ENCODE measurements at regions not wholly inside any gene's neighbourhood (a gene's known extent, or its start where the extent isn't known, plus 50 kb on each side); places are given as distances from the start of the nearest gene placed in this dataset.
"Not testable (repeated sequence)": the region's sequence is repeated elsewhere in the genome, so short reads cannot be mapped to it uniquely, and the experiment has no call there.

DNA sequence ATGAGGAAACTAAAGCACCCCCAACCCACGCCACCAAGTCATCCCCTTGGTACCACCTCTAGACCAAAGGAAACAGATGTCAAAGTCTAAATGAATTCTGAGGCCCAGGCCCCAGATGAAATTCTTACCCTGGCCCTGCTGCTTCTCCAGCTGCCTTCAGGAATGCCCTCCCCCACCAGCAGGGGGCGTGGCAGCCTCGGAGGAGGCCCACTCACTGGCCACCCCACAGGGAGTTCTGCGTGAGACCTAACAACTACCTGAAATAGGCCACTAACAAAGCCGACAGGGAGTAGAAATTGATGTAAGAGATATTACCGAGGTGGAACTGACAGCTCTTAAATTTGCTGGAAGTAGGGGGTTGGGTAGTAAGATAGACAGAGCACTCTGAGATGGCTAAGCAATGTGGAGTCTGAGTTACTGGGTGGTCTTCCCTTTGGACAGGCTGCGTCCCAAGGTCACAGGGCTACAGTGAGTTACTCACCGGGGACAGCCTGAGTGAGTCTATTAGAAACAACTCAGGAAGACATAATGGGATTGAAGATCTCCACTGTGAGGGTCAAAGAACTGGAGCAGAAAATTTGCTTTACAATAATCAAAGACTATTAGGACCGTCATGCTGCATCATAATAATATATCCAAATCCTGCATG, 240.7 kb downstream of the SHOX2 start:
- ATAC-seq: no peak
- intact Hi-C loops (cut with DNase I): no loop called here
- no peak for DNase-seq

DNA sequence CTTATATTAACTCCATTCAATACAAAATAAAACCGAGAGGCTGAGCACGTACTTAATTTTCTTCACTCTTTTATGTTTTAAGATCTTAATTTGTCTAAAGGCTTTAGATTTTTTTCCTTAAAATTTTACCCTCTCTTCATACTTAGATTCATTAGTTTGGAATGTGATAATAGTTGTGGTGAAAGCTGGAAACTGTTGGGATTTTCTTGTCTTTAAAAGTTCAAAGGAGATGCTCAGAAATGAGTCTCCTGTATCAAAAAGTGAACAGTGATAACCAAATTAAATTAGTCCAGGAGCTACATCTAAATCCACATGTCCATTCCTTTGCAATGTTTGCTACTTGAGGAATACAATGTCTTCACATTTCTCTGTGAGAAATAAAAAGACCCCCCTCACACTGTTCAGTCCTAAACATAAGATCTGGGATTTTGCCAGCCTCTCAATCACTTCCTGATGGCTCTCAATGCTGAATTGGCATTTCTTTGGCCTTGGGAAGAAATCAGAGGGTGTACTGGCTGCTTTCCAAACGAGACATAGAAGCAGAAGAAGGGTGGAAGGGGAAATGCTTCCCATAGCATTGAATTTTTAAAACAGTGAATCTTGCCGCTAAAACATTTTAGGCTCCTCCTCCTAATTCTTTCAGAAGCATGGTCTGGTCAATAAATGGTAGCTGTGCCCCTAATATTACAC, 245.0 kb downstream of the SHOX2 start:
- DNase-seq (no peak), ATAC-seq (no peak)

DNA sequence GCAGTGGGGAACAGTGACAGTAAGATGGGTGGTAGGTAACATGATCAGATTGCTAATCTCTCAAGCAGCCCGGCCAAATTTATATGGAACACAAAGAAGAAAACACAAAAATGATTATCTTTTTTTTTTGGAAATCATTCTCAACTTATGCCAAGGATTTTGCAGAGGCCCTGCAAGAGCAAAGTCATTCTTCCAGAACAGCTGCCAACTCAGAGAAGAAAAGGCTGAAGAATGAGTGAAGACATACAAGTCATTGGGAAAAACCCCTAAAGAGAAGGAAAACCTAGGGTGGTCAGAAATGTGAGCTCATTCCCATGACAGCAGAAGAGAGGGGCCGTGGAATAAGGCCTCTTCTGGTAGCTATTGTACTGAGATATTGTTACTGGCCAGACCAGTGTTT, 246.7 kb downstream of the SHOX2 start:
- ATAC-seq (no peak), DNase-seq (no peak)
- intact Hi-C loops (cut with DNase I): no loop called here

More for the DNA sequence above, 245.0 kb downstream of the SHOX2 start:
- intact Hi-C loops (cut with DNase I): no loop called here

GRCh38 chr3:157858821-157859220, 247.4 kb downstream of the SHOX2 start:
- intact Hi-C loops (cut with DNase I): no loop called here
- no peak for DNase-seq
- ATAC-seq: no peak

DNA sequence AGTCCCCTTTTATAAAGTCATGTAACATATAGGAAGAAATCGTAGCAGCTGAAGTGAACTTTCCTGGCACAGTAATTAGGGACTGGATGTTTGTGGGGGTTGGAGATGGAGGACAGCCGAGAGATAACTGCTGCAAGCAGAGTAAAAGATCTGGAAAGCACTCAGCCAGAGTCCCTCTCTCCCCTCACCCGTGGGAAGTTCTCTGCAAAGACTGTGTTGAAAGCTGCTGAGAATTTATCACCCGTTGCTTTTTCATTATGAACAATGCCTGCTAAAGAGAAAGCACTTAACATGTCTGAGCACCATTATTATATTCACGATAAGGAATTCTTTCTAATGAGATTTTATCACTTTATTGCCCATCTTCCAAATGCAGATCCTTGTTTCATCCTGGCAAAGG, 248.8 kb downstream of the SHOX2 start:
- intact Hi-C loops (cut with DNase I): no loop called here
- ATAC-seq: peak in 1 of 2 donors; percentile 22

DNA sequence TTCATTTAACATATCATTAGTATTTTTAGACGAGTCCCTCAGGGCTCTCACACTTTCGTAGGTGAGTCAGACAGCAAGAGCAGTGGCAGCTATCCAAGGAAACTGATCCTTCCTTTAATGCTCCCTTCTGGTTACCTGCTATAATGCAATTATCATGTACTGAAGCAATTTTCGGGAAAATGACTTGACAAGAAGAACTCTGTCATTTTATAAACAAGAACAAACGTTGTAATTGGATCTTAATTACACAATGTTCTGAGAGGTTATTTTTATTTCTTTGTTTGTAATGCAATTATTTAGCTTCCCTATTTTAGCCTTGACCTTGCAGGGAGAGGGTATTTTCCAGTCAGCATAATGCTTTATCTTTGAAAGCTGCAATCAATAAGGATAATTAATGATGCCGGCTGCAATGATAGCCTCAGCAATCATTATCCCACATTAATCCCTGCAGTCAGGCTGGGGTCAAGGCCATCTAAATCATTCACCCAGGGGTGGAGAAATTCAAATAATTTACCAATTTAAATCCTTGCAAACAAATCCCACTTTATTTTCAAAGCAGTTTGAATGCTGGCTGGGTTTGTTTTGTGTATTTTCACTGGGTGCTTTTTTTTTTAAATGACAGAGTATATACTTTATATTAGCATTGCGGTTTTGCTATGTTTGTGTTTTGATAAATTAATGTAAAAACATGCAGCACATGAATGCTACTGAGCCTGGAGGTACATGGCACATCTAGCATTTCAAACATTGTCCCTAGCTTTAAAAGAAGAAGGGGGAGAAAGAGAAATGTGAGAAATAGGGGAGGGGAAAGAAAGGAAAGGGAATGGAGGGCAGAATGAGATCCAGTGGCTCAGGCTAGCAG, 249.9 kb downstream of the SHOX2 start:
- intact Hi-C loops (cut with DNase I): no loop called here
- DNase-seq (no peak), ATAC-seq (peak in 1 of 2 donors; percentile 61)

More for the DNA sequence above, 248.8 kb downstream of the SHOX2 start:
- no peak for DNase-seq

GRCh38 chr3:157845839-157846238, 260.4 kb downstream of the SHOX2 start:
- intact Hi-C loops (cut with DNase I); DNase-seq; ATAC-seq: not testable (repeated sequence)

- ATAC-seq (no peak), DNase-seq (no peak)
- intact Hi-C loops (cut with DNase I): no loop called here
These were observed 261.2 kb downstream of the SHOX2 start for GRCh38 chr3:157844800-157845565.

GRCh38 chr3:157844216-157844615, 262.0 kb downstream of the SHOX2 start:
- DNase-seq: no peak
- ATAC-seq: no peak
- intact Hi-C loops (cut with DNase I): no loop called here

DNA sequence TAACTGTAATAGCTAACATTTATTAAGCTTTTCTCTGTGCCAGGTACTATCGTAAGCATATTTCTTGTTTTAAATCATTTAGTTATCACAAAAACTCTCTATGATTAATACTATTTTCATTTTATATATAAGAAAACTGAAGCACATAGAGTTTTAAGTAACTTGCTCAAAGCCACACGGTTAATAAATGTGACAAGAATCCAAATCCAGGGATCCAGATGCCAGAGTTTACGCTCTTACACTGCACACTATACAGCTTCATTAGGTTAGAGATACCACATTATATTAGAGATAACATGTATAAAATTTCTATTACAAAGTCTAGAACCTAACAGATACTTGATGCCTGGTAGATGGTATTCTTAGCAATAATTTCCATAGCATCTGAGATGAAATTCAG, 265.2 kb downstream of the SHOX2 start:
- intact Hi-C loops (cut with DNase I): no loop called here
- DNase-seq (no peak), ATAC-seq (no peak)

- DNase-seq (no peak), ATAC-seq (no peak)
- intact Hi-C loops (cut with DNase I): no loop called here
These were observed 265.7 kb downstream of the SHOX2 start for GRCh38 chr3:157840564-157840963.

- no peak for ATAC-seq
- no peak for DNase-seq
- intact Hi-C loops (cut with DNase I): no loop called here
These were observed 267.8 kb downstream of the SHOX2 start for GRCh38 chr3:157838457-157838856.

DNA sequence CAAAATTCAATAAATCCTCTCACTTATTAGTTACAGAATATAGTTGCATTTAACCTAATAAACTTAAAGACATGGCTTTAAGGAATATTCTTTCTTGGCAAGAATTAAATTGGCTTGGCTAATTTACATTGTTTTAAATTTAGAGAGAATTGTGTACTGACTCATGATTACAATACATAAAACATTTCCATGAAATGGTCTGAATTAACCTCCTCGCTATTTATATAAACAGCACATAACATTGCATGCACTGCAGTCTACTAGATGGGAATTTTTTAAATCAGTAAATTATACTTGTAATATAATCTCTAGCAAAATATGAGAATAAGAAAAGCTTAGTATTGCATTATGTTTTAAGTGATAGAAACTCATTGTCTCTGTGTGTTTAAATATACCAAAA, 268.9 kb downstream of the SHOX2 start:
- ATAC-seq (no peak), DNase-seq (no peak)
- intact Hi-C loops (cut with DNase I): no loop called here

GRCh38 chr3:157836022-157836421, 270.2 kb downstream of the SHOX2 start:
- DNase-seq (peak; percentile 26), ATAC-seq (peak; percentile 84 to 93)

DNA sequence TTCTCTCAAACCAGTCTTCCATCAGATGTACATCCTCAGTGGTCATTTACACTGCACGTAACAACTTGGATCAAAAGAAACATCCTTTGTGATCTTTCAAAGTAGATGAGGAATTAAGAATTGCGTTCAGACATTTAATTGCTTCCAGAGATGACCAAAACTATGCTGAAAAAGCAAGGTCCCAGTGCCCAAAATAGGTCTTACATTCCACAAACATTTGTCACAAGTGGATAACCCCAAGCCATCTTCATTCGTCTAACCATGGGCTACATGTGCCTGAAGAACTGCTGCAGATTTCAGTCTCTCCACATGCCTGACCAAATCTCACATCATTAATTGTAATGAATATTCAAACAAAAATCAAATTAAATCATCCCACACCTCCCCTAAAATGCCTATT, 273.6 kb downstream of the SHOX2 start:
- intact Hi-C loops (cut with DNase I): no loop called here
- ATAC-seq (no peak), DNase-seq (no peak)

More at GRCh38 chr3:157836022-157836421, 270.2 kb downstream of the SHOX2 start:
- intact Hi-C loops (cut with DNase I): no loop called here

GRCh38 chr3:157830556-157831236, 275.5 kb downstream of the SHOX2 start:
- intact Hi-C loops (cut with DNase I): no loop called here
- DNase-seq (no peak), ATAC-seq (no peak)

- no peak for DNase-seq
These were observed 276.4 kb downstream of the SHOX2 start for GRCh38 chr3:157829786-157830185.

DNA sequence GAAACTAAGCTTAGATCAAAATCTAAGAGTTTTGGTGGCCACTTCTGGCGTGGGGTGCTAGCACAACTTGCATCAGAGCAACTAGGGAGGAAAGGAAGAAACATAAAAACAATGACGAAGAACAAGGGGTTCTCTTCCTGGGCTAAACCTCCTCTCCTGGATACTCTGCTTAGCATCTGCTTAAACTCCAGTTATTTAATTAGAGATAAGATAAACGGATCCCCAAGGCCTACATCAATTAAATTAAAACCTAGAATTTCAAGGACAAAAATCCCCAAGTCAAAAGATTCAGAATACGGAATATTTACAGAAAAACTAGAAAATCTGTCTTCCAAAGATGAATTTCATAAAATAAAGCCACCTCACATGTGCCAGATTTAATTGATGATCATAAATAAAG, 281.9 kb downstream of the SHOX2 start:
- DNase-seq (no peak), ATAC-seq (no peak)
- intact Hi-C loops (cut with DNase I): no loop called here

More at GRCh38 chr3:157829786-157830185, 276.4 kb downstream of the SHOX2 start:
- intact Hi-C loops (cut with DNase I): no loop called here
- no peak for ATAC-seq

DNA sequence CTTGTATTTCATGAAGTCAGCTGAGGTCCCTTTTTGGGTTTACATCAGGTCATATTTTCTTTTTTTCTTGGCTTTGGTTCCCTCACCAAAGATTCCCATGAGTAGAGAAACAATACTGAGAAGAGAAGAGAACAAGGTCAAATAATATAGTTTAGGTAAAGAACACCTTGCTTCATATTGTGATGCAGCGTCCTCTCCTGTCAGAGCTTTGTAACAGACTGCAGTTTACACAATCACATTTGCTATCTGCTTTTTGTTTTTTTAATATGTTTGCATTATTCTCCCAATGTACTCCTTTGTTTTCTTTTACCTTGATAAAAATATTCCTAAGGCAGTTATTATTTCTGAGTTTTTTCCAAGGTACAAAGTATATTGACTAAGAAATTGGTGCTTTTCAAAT, 283.2 kb downstream of the SHOX2 start:
- no peak for DNase-seq
- intact Hi-C loops (cut with DNase I): no loop called here
- ATAC-seq: no peak
